HepG2 (cell line): ENCODE measurements at regions not wholly inside any gene's neighbourhood (a gene's known extent, or its start where the extent isn't known, plus 50 kb on each side); places are given as distances from the start of the nearest gene placed in this dataset.

ENCODE experiments used
- ATAC-seq: fragments of 200-7000 bp; cut with Tn5 transposase; 3 replicates; pipeline ENCODE4 v1.9.1; 2020; ENCODE audit warnings: mild to moderate bottlenecking, moderate library complexity
- BruUV-seq: library from RNA; stranded (reverse); fragments of 400-500 nt; replicated peaks from 2 replicates; lab custom pipeline; 2021; lab: Mats Ljungman, UMichigan
- CTCF ChIA-PET: fragments of 300-600 bp; formaldehyde crosslinking; extraction: SDS; loops from one replicate; lab custom pipeline; 2021; ENCODE audit warnings: low total read pairs, inconsistent platforms, low intra/inter-chr PET ratio; lab: Yijun Ruan, JAX
- POLR2A ChIA-PET: fragments of 350-600 bp; sonication (Branson Sonifier 250); formaldehyde crosslinking; loops from one replicate; lab custom pipeline; 2020; ENCODE audit warnings: antibody characterized with exemption, inconsistent platforms; lab: Yijun Ruan, JAX
- DNase-seq: peaks from one replicate; pipeline ENCODE4 v3.0.0-alpha.2; 2015; ENCODE audit warnings: low spot score
- FAIRE-seq: peaks from 3 replicates; lab custom pipeline; 2011; peaks lifted over from hg19 to GRCh38; lab: Jason Lieb, UNC
- H2AFZ ChIP-seq: one replicate; pipeline ENCODE4 v1.6.1; 2011; ENCODE audit warnings: low read length, inconsistent platforms
- H3K27ac ChIP-seq: fragments of 300-600 bp; 3 replicates; pipeline ENCODE4 v1.8.0; 2011; ENCODE audit warnings: mixed run types, mild to moderate bottlenecking, mixed read lengths, low read length, inconsistent platforms; ENCODE audit not compliant: insufficient read depth; ENCODE audit errors: extremely low read length
- H3K27me3 ChIP-seq, 2 experiments: fragments of 200-600 bp in 1 of 2; 2 replicates in 1 of 2; 3 replicates in 1 of 2; pipeline versions ENCODE4 v1.6.0 to v1.8.0; 2011; ENCODE audit warnings: low read length in 2 of 2, mild to moderate bottlenecking in 2 of 2, moderate library complexity in 2 of 2, inconsistent platforms in 1 of 2; ENCODE audit not compliant: insufficient read depth in 2 of 2, control insufficient read depth in 1 of 2
- H3K36me3 ChIP-seq, 2 experiments: fragments of 200-600 bp in 1 of 2; replicated peaks in 1 of 2; 2 replicates in 1 of 2; 3 replicates in 1 of 2; pipeline versions ENCODE4 v1.5.1 to v1.8.0; 2011; ENCODE audit warnings: low read length in 2 of 2, inconsistent platforms in 1 of 2; ENCODE audit not compliant: insufficient read depth in 2 of 2, control insufficient read depth in 1 of 2
- H3K4me1 ChIP-seq: 2 replicates; pipeline ENCODE4 v1.5.1; 2012; ENCODE audit warnings: low read length, inconsistent platforms; ENCODE audit not compliant: insufficient read depth
- H3K4me2 ChIP-seq: 2 replicates; pipeline ENCODE4 v1.6.0; 2011; ENCODE audit warnings: low read depth, low read length, inconsistent platforms
- H3K4me3 ChIP-seq, 3 experiments: fragments of 200-600 bp in 1 of 3; sonication (generic), shearing (Covaris generic) in 1 of 3; replicated peaks in 1 of 3; 2 replicates each; pipeline ENCODE4 v1.5.1; 2011 to 2016; ENCODE audit warnings: low read length in 3 of 3, inconsistent platforms in 2 of 3, low read depth in 2 of 3, mild to moderate bottlenecking in 2 of 3, control low read depth in 1 of 3, mixed read lengths in 1 of 3; ENCODE audit not compliant: insufficient read depth in 1 of 3
- H3K79me2 ChIP-seq: one replicate; pipeline ENCODE4 v1.6.1; 2011; ENCODE audit warnings: low read length, inconsistent platforms; ENCODE audit not compliant: insufficient read depth
- H3K9ac ChIP-seq: 2 replicates; pipeline ENCODE4 v1.6.0; 2011; ENCODE audit warnings: mild to moderate bottlenecking, low read depth, low read length, inconsistent platforms; ENCODE audit not compliant: insufficient read depth
- H3K9me3 ChIP-seq: 2 replicates; pipeline ENCODE4 v1.5.1; 2012; ENCODE audit warnings: mild to moderate bottlenecking, low read length
- H4K20me1 ChIP-seq: 2 replicates; pipeline ENCODE4 v1.6.0; 2011; ENCODE audit warnings: inconsistent platforms, mild to moderate bottlenecking, low read length, moderate library complexity; ENCODE audit not compliant: insufficient read depth
- ATF4 ChIP-seq, 2 experiments: fragments of 450-650 bp in 1 of 2; sonication (generic) in 1 of 2; formaldehyde crosslinking; IDR thresholded peaks; 2 replicates each; pipeline versions ENCODE4 v1.5.0 to v1.8.0; 2020 to 2022; ENCODE audit warnings: mild to moderate bottlenecking in 1 of 2, missing genetic modification reagents in 1 of 2
- JUNB ChIP-seq: sonication (generic); formaldehyde crosslinking; IDR thresholded peaks from 2 replicates; pipeline ENCODE4 v1.8.0; 2022; ENCODE audit warnings: missing genetic modification reagents, mild to moderate bottlenecking, borderline replicate concordance
- MNT ChIP-seq: fragments of 450-650 bp; IDR thresholded peaks from 2 replicates; pipeline ENCODE4 v1.6.1; 2016
- MXD3 ChIP-seq: IDR thresholded peaks from 2 replicates; pipeline ENCODE4 v1.6.1; 2016; ENCODE audit warnings: mild to moderate bottlenecking, missing biosample characterization, missing genetic modification reagents
- MXI1 ChIP-seq: IDR thresholded peaks from 3 replicates; pipeline ENCODE4 v1.6.1; 2012; ENCODE audit warnings: low read depth, low read length, inconsistent platforms, borderline replicate concordance
- RBM22 ChIP-seq: fragments of 200-400 bp; formaldehyde crosslinking; optimal IDR thresholded peaks from 2 replicates; pipeline ENCODE3; 2017; ENCODE audit warnings: mild to moderate bottlenecking, low read length, moderate library complexity
- REXO4 ChIP-seq: sonication (generic); formaldehyde crosslinking; IDR thresholded peaks from 2 replicates; pipeline ENCODE4 v1.8.0; 2022; ENCODE audit warnings: missing genetic modification reagents, mild to moderate bottlenecking, borderline replicate concordance
- SRSF1 ChIP-seq: fragments of 200-400 bp; formaldehyde crosslinking; optimal IDR thresholded peaks from 2 replicates; pipeline ENCODE3; 2017; ENCODE audit warnings: mild to moderate bottlenecking, low read depth, low read length, moderate library complexity
- U2AF2 ChIP-seq: fragments of 200-400 bp; formaldehyde crosslinking; IDR thresholded peaks from 2 replicates; pipeline ENCODE4 v1.6.1; 2017; ENCODE audit warnings: low read depth, mild to moderate bottlenecking, low read length
- ZC3H13 ChIP-seq: sonication (generic); formaldehyde crosslinking; IDR thresholded peaks from 2 replicates; pipeline ENCODE4 v1.8.1; 2023; ENCODE audit warnings: mild to moderate bottlenecking, missing genetic modification reagents, moderate library complexity
- ZFP1 ChIP-seq: IDR thresholded peaks from 2 replicates; pipeline ENCODE4 v1.6.1; 2016
- ZFYVE20 ChIP-seq: sonication (generic); formaldehyde crosslinking; IDR thresholded peaks from 2 replicates; pipeline ENCODE4 v1.8.0; 2023; ENCODE audit warnings: low read depth, mild to moderate bottlenecking, moderate library complexity, missing genetic modification reagents, borderline replicate concordance
- ZMAT3 ChIP-seq: sonication (generic); formaldehyde crosslinking; conservative IDR thresholded peaks from 2 replicates; pipeline ENCODE4 v1.7.0; 2021; ENCODE audit warnings: missing genetic modification reagents
- ZNF253 ChIP-seq: sonication (generic); formaldehyde crosslinking; IDR thresholded peaks from 2 replicates; pipeline ENCODE4 v1.8.0; 2022; ENCODE audit warnings: mild to moderate bottlenecking, missing genetic modification reagents, borderline replicate concordance
- ZNF280D ChIP-seq: sonication (generic); formaldehyde crosslinking; IDR thresholded peaks from 2 replicates; pipeline ENCODE4 v1.5.1; 2020; ENCODE audit warnings: mild to moderate bottlenecking, missing genetic modification reagents
- ZNF335 ChIP-seq: sonication (generic); formaldehyde crosslinking; IDR thresholded peaks from 2 replicates; pipeline ENCODE4 v1.4.0; 2020; ENCODE audit warnings: missing genetic modification reagents
- ZNF451 ChIP-seq: sonication (generic); formaldehyde crosslinking; IDR thresholded peaks from 2 replicates; pipeline ENCODE4 v1.5.0; 2020; ENCODE audit warnings: mild to moderate bottlenecking, missing genetic modification reagents
- ZNF598 ChIP-seq: sonication (generic); formaldehyde crosslinking; IDR thresholded peaks from 2 replicates; pipeline ENCODE4 v1.5.1; 2020; ENCODE audit warnings: mild to moderate bottlenecking, missing genetic modification reagents, borderline replicate concordance
- ZUFSP ChIP-seq: sonication (generic); formaldehyde crosslinking; IDR thresholded peaks from 2 replicates; pipeline ENCODE4 v1.9.0; 2021; ENCODE audit warnings: missing genetic modification reagents, mild to moderate bottlenecking, borderline replicate concordance
- WGBS: methylation state at CpG from one replicate; pipeline ENCODE4 v1.1.6; 2017; ENCODE audit warnings: low lambda C conversion rate; 5-methylcytosine and 5-hydroxymethylcytosine counted together
- in situ Hi-C: cut with HindIII; loops from 2 replicates; pipeline ENCODE4 v1.10.0; 2017; ENCODE audit warnings: low pct_unique_long_range_greater_than_20kb; ENCODE audit not compliant: extremely low pct_ligation_motif_present
- intact Hi-C: fragments of 100-400 bp; cut with micrococcal nuclease; formaldehyde crosslinking; loops from one replicate; pipeline ENCODE4 v1.10.0; 2022; ENCODE audit not compliant: unreplicated experiment

- FAIRE-seq = no peak
- no peak overlapping the region for H3K4me2 ChIP-seq
- TF ChIP-seq JUNB (CRISPR knock-in tag) (no peak), ZNF451 (no peak), MNT (no peak), REXO4 (CRISPR knock-in tag) (no peak), U2AF2 (no peak), ZNF598 (CRISPR knock-in tag) (no peak), MXI1 (no peak), SRSF1 (no peak), MXD3 (CRISPR knock-in tag) (no peak), ZC3H13 (CRISPR knock-in tag) (no peak), ZNF253 (CRISPR knock-in tag) (no peak), ZNF280D (no peak), ZMAT3 (CRISPR knock-in tag) (no peak), ZNF335 (no peak), ZFYVE20 (CRISPR knock-in tag) (no peak), ZUFSP (CRISPR knock-in tag) (no peak), ZFP1 (CRISPR knock-in tag) (no peak), RBM22 (no peak), ATF4 (CRISPR knock-in tag; IDR thresholded peaks at IDR 0.05) (no peak)
- TF ChIP-seq, all 625 proteins: peak for 0
- BruUV-seq = no TSS peak
- 1% methylated on average over 3 of the region's 3 CpGs for WGBS
- H4K20me1 ChIP-seq = no peaks in the 10 kb centered on the region
- DNase-seq (no peak), ATAC-seq (no peak)
- no peaks in the 10 kb centered on the region for H3K36me3 ChIP-seq
- H3K9me3 ChIP-seq = no peaks in the 10 kb centered on the region
- H3K79me2 ChIP-seq = no peaks in the 10 kb centered on the region
- ChIA-PET POLR2A (no interaction called here), CTCF (no interaction called here)
- no peaks in the 10 kb centered on the region for H3K27me3 ChIP-seq
- in situ Hi-C loops = no loop called here
- no peaks in the 10 kb centered on the region for H3K4me1 ChIP-seq
- no peak overlapping the region for H3K4me3 ChIP-seq
- no peak overlapping the region for H3K27ac ChIP-seq
- H3K9ac ChIP-seq = no peak overlapping the region
- intact Hi-C loops = no loop called here
- H2AFZ ChIP-seq = no peak overlapping the region
These were observed 557.3 kb upstream of the MAP3K7 start for GRCh38 chr6:91144126-91144525.
